ENCODE measurements at regions not wholly inside any gene's neighbourhood (a gene's known extent, or its start where the extent isn't known, plus 50 kb on each side); places are given as distances from the start of the nearest gene placed in this dataset.

DNA sequence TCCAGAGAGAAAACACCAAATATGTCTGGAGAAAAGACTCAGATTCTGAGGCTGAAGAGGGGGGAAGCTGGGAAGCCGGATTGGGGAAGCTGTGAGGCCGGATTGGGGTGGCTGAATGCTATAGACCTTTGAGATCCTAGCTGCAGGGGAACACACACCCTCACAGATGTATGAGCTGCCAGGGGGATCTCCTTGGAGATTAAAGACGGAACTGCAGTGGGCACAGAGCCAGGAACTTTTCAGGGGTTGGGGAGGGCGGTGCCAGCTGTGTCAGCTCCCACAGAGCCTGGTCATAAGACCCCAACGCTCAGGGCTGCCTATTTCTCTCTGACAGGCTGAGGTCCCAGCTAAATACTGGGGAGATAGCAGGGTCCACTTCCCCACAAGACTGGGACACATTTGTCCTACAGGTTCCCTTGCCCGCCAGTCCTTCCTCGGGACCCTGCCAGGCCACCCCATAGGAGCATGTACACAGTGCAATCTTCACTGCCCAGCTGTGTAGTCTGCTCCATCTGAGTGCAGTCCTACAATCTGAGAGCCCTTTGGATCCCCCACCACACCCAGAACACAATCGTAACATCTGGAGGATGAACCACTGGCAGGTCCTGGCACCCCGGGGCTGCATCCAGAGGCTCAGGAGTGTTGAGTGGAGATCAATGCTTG is 1893.9 kb downstream of the PCDH9 start:
- Histone ChIP-seq H2BK15ac (ENCODE audit: low read depth, low read length) (no peak overlapping the region), H4K91ac (ENCODE audit: insufficient read length, low read depth, low read length) (no peak overlapping the region), H3K56ac (ENCODE audit: insufficient read length, low read depth, low read length) (no peak overlapping the region), H2BK5ac (ENCODE audit: insufficient read length, low read length) (no peak overlapping the region), H3K79me1 (ENCODE audit: insufficient read depth, low read depth, low read length, poor library complexity, severe bottlenecking) (no peaks in the 10 kb centered on the region), H4K8ac (replicated peaks; ENCODE audit: insufficient read length, low read depth, low read length) (no peak overlapping the region), H3K23ac (ENCODE audit: insufficient read length, low read depth, low read length) (no peak overlapping the region), H3K18ac (ENCODE audit: insufficient read length, low read depth, low read length) (no peak overlapping the region), H2BK20ac (ENCODE audit: low read depth, low read length, poor library complexity, severe bottlenecking) (no peak overlapping the region), H3T11ph (ENCODE audit: low read length) (no peak overlapping the region), H3K4ac (ENCODE audit: low read depth, low read length) (no peak overlapping the region), H4K5ac (ENCODE audit: insufficient read length, low read depth, low read length) (no peak overlapping the region), H3K79me2 (ENCODE audit: insufficient read depth, low read length) (no peaks in the 10 kb centered on the region), H4K20me1 (ENCODE audit: control insufficient read depth, insufficient read depth, insufficient read length) (no peaks in the 10 kb centered on the region), H3K4me1 (ENCODE audit: insufficient read depth, low read length) (no peaks in the 10 kb centered on the region), H3K4me2 (ENCODE audit: insufficient read depth, insufficient read length, low read length) (no peak overlapping the region), H2BK12ac (ENCODE audit: insufficient read length, low read depth, low read length) (no peak overlapping the region), H3K27me3 (ENCODE audit: insufficient read depth, low read length) (no peaks in the 10 kb centered on the region), H3K9ac (ENCODE audit: extremely low read depth, insufficient read length, low read length) (no peak overlapping the region), H3K9me3 (ENCODE audit: control insufficient read depth, low read depth, low read length) (no peaks in the 10 kb centered on the region), H3K14ac (ENCODE audit: insufficient read depth, low read length) (no peak overlapping the region), H3K27ac (ENCODE audit: insufficient read length, low read depth, low read length) (no peak overlapping the region), H2AK5ac (ENCODE audit: insufficient read length, low read length) (no peak overlapping the region), H2AFZ (ENCODE audit: low read length) (no peak overlapping the region), H2BK120ac (ENCODE audit: low read depth, low read length, poor library complexity, severe bottlenecking) (no peak overlapping the region), H3K23me2 (ENCODE audit: insufficient read length, low read depth, low read length, poor library complexity, severe bottlenecking) (no peaks in the 10 kb centered on the region)
- no CpG with 5 or more reads among the region's 9 CpGs for WGBS (ENCODE audit: extremely low coverage, insufficient read length, low lambda C conversion rate)
- Mint-ChIP-seq H3K27ac (no peak overlapping the region; a peak in 1 of 7 replicates), H3K27me3 (ENCODE audit: low read depth) (no peaks in the 10 kb centered on the region), H3K36me3 (ENCODE audit: insufficient read depth in 1 of 3, low read depth in 3 of 3) (no peaks in the 10 kb centered on the region), H3K4me3 (no peak overlapping the region), H3K4me1 (no peaks in the 10 kb centered on the region), H3K9me3 (no peaks in the 10 kb centered on the region)
- no peak for DNase-seq
- TF ChIP-seq, protein P1, sequence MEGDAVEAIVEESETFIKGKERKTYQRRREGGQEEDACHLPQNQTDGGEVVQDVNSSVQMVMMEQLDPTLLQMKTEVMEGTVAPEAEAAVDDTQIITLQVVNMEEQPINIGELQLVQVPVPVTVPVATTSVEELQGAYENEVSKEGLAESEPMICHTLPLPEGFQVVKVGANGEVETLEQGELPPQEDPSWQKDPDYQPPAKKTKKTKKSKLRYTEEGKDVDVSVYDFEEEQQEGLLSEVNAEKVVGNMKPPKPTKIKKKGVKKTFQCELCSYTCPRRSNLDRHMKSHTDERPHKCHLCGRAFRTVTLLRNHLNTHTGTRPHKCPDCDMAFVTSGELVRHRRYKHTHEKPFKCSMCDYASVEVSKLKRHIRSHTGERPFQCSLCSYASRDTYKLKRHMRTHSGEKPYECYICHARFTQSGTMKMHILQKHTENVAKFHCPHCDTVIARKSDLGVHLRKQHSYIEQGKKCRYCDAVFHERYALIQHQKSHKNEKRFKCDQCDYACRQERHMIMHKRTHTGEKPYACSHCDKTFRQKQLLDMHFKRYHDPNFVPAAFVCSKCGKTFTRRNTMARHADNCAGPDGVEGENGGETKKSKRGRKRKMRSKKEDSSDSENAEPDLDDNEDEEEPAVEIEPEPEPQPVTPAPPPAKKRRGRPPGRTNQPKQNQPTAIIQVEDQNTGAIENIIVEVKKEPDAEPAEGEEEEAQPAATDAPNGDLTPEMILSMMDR (conservative IDR thresholded peaks at IDR 0.05) = no peak
